ENCODE measurements at regions not wholly inside any gene's neighbourhood (a gene's known extent, or its start where the extent isn't known, plus 50 kb on each side); places are given as distances from the start of the nearest gene placed in this dataset.

DNA sequence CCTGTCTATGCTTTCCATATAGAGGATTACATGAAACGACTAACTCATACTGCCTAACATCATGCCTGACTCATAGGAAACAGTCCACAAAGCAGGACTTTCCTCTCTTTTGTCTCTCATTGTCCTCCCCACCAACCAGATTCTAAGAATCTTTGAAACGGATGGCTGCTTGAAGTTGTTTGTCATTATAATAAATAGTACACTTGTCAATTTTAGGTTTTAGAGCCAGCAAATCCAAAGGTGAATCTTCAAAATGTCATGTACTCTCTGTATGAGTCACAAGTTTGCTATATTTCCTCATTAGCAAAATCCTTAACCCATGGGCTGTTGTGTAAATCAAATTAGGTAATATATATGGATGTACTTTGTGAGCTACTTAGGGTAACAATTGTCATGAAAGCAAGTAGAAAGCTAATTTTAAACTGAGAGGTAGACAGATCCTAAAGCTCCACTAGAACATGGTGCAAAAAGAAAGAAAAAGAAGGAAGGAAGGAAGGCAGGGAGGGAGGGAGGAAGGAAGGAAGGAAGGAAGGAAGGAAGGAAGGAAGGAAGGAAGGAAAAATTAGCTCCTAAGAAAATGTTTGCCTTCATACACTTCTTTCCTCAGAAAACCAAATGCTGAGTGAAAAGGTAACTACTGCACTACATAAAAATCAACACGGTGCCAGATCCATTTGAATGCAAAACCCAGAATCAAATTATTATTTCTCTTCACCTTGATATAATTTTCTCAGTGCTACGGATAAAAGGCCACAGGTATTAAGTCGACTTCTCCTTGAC lies 129.5 kb upstream of the PRMT6 start:
- DNase-seq (ENCODE audit: low read depth) = no peak
- H3K4me3 ChIP-seq (ENCODE audit: low read depth, low read length) = no peak overlapping the region
- TF ChIP-seq, protein P1, sequence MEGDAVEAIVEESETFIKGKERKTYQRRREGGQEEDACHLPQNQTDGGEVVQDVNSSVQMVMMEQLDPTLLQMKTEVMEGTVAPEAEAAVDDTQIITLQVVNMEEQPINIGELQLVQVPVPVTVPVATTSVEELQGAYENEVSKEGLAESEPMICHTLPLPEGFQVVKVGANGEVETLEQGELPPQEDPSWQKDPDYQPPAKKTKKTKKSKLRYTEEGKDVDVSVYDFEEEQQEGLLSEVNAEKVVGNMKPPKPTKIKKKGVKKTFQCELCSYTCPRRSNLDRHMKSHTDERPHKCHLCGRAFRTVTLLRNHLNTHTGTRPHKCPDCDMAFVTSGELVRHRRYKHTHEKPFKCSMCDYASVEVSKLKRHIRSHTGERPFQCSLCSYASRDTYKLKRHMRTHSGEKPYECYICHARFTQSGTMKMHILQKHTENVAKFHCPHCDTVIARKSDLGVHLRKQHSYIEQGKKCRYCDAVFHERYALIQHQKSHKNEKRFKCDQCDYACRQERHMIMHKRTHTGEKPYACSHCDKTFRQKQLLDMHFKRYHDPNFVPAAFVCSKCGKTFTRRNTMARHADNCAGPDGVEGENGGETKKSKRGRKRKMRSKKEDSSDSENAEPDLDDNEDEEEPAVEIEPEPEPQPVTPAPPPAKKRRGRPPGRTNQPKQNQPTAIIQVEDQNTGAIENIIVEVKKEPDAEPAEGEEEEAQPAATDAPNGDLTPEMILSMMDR (IDR thresholded peaks at IDR 0.05; ENCODE audit: insufficient read depth, low read depth, low read length, missing control alignments) = no peak

DNA sequence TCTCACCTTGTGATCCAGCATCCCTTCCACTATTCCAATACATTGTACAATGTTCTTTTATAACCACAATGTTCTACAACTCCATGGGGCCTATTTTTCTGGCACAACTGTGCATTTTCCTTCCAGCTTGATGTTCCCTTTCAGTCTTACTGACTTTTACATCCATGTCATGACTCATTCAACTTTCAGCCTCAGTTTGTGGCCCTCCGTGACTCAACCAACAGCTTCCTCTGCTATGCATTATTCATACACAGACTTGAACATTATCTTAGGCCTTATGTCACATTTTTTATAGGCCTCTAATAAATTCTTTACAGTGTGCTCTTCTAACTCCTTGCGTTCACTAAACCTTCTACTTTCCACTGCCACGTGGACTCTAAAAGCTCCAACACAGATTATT lies 119.4 kb upstream of the PRMT6 start:
- DNase-seq (ENCODE audit: low read depth) = no peak
- H3K4me3 ChIP-seq (ENCODE audit: low read depth, low read length) = no peak overlapping the region
- TF ChIP-seq, protein P1 (IDR thresholded peaks at IDR 0.05; ENCODE audit: insufficient read depth, low read depth, low read length, missing control alignments) = no peak

DNA sequence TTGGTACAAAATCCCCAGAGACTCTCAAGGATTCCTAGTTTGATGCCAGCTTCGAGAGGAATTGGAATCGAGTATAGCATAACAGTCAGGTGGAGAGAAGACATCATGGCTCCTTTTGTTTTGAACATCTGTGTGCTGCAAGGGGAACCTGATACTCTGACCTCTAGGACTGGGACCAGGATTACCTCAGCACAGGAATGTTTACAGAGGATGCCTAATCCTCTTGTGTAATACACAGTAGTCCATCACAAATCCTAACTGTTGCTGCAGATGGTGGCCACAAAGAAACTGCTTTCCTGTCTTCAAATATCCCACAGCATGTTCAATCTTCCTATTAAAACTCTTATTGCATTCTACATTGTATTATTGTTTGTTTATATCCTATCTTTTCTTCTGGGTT lies 111.8 kb upstream of the PRMT6 start:
- TF ChIP-seq, protein P1 (IDR thresholded peaks at IDR 0.05; ENCODE audit: insufficient read depth, low read depth, low read length, missing control alignments) = no peak
- no peak for DNase-seq (ENCODE audit: low read depth)
- no peak overlapping the region for H3K4me3 ChIP-seq (ENCODE audit: low read depth, low read length)

DNA sequence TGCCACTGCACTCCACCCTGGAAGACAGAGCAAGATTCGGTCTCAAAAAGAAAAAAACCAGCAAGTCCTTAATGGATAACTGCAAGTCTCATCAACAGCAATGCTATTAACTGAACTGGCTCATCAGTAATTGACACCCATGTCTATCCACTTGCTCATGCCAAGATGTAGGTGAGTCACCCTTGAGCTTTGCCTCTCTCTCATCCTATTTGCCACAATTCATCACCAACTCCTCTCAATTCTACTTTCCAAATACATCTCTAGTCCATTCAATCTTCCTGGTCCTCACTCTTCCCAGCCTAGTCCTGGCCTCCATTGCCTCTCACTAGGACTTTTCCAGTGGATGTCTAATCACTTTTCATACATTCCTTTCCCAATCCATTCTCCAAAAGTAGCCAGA lies 103.7 kb upstream of the PRMT6 start:
- DNase-seq (ENCODE audit: low read depth) = no peak
- TF ChIP-seq, protein P1 (IDR thresholded peaks at IDR 0.05; ENCODE audit: insufficient read depth, low read depth, low read length, missing control alignments) = no peak
- H3K4me3 ChIP-seq (ENCODE audit: low read depth, low read length) = no peak overlapping the region

DNA sequence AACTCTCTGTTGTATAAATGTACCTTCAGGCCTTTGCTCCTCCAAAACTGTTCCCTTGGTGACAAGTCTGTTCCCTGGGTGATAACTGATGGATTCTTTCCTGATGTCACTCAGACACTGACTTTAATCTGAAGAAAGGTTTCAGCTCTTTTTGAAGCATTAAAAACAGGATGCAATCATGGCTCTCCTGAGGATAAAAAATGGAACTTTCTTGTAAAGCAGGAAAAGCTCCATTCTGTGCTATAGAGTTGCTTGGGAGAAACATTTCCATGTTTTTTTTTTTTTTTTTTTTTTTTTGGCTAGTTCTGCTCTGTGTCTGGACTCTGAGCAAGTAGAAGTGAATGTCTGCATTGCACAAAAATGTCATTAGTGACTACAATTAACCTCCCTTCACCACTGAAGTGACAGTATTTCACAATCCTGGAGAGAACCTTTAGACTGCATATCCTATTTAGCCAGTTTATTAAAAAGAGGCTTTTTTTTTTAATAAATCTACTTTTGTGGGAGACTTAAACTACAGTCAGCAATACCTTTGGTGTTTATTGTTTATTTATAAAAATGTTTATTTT lies 101.7 kb upstream of the PRMT6 start:
- no peak for DNase-seq (ENCODE audit: low read depth)
- TF ChIP-seq, protein P1 (IDR thresholded peaks at IDR 0.05; ENCODE audit: insufficient read depth, low read depth, low read length, missing control alignments) = no peak
- no peak overlapping the region for H3K4me3 ChIP-seq (ENCODE audit: low read depth, low read length)

DNA sequence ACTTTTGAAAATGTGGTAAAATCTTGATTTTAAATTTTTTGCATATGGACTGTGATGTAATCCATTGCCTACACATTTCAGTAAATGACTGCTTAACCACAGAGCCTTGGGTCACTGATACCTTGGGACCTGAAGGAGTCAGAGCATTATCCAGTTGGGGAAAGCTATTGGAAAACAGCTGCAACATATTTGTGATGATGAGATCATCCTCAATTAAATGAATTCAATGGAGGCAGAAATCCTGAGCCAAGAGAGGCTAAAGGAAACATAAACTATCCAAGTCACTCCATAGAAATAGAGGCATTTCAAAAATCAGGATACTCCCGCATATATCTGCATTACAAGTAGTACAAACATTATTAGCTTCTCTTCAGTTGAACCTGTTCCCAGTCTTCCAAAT lies 99.8 kb upstream of the PRMT6 start:
- TF ChIP-seq, protein P1 (IDR thresholded peaks at IDR 0.05; ENCODE audit: insufficient read depth, low read depth, low read length, missing control alignments) = no peak
- no peak for DNase-seq (ENCODE audit: low read depth)
- H3K4me3 ChIP-seq (ENCODE audit: low read depth, low read length) = no peak overlapping the region

Measured in GM12865 (cell line).